Kidney epithelial cell (primary cell): ENCODE measurements at regions not wholly inside any gene's neighbourhood (a gene's known extent, or its start where the extent isn't known, plus 50 kb on each side); places are given as distances from the start of the nearest gene placed in this dataset.
"Not testable (repeated sequence)": the region's sequence is repeated elsewhere in the genome, so short reads cannot be mapped to it uniquely, and the experiment has no call there.

Experiments used
- DNase-seq: peaks from one replicate; pipeline ENCODE4 v3.0.0-alpha.2; 2010; ENCODE audit warnings: low read depth
- H3K27me3 ChIP-seq: 2 replicates; pipeline ENCODE4 v1.6.0; 2011; ENCODE audit warnings: low read length; ENCODE audit not compliant: control insufficient read depth, insufficient read depth
- H3K36me3 ChIP-seq: 2 replicates; pipeline ENCODE4 v1.5.1; 2011; ENCODE audit warnings: low read length; ENCODE audit not compliant: control insufficient read depth, insufficient read depth
- H3K4me3 ChIP-seq: 2 replicates; pipeline ENCODE4 v1.5.1; 2011; ENCODE audit warnings: low read depth, mild to moderate bottlenecking, control low read depth, low read length
- TF ChIP-seq, protein P1 (sequence below): IDR thresholded peaks from 2 replicates; pipeline ENCODE4 v1.5.1; 2011; ENCODE audit warnings: mild to moderate bottlenecking, moderate library complexity, low read length, control low read depth, inconsistent platforms; ENCODE audit not compliant: insufficient read depth, poor library complexity, severe bottlenecking

DNA sequence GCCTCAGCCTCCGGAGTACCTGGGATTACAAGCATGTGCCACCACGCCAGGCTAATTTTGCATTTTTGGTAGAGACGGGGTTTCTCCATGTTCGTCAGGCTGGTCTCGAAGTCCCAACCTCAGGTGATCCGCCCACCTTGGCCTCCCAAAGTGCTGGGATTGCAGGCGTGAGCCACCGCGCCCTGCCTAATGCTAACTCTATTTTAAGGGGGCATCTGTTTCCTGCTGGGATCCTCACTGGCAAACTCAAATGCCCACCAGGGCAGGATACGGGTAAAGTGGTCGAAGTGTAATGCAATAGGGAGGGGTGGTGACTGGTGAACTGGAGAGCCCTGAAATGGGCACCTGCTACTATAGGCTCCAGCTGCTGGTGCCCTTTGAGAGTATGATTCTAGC is 131.9 kb upstream of the ZNF217 start:
- TF ChIP-seq, protein P1, sequence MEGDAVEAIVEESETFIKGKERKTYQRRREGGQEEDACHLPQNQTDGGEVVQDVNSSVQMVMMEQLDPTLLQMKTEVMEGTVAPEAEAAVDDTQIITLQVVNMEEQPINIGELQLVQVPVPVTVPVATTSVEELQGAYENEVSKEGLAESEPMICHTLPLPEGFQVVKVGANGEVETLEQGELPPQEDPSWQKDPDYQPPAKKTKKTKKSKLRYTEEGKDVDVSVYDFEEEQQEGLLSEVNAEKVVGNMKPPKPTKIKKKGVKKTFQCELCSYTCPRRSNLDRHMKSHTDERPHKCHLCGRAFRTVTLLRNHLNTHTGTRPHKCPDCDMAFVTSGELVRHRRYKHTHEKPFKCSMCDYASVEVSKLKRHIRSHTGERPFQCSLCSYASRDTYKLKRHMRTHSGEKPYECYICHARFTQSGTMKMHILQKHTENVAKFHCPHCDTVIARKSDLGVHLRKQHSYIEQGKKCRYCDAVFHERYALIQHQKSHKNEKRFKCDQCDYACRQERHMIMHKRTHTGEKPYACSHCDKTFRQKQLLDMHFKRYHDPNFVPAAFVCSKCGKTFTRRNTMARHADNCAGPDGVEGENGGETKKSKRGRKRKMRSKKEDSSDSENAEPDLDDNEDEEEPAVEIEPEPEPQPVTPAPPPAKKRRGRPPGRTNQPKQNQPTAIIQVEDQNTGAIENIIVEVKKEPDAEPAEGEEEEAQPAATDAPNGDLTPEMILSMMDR, result no peak
- Histone ChIP-seq H3K36me3 (no peaks in the 10 kb centered on the region), H3K4me3 (no peak overlapping the region), H3K27me3 (no peaks in the 10 kb centered on the region)
- no peak for DNase-seq

DNA sequence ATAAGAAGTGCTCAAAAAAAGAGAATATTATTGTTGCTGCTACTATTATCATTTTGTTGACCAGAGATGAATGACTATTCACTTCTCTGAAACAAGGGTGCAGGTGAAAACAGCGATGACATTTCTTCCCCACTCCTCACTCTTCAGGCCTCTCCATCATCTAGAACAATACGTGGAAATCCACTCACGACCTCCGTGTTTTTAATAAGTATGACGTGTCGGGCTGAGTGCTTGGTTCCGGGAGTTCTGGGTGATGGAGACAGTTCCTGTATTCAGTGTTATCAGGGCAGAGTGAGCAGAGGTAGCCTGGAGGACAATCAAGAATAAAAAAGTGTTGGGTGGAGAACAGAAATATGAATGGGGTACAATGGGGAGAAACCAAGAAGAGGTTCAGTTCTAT is 130.0 kb upstream of the ZNF217 start:
- no peak for DNase-seq
- Histone ChIP-seq H3K27me3 (no peaks in the 10 kb centered on the region), H3K4me3 (no peak overlapping the region), H3K36me3 (no peaks in the 10 kb centered on the region)
- TF ChIP-seq, protein P1, result no peak

DNA sequence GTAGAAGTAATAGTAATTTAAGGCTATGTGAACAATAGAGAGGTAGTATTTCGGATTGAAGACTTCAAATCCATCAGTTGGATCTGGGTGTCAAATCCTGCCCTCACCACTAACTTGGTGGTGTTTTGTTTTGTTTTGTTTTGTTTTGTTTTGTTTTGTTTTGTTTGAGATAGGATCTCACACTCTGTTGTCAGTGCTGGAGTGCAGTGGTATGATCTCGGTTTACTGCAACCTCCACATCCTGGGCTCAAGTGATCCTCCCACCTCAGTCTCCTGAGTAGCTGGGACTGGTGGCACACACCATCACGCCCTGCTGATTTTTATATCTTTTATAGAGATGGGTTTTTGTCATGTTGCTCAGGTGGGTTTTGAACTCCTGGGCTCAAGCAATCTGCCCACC is 129.4 kb upstream of the ZNF217 start:
- no peaks in the 10 kb centered on the region for H3K36me3 ChIP-seq
- no peak for DNase-seq
- TF ChIP-seq, protein P1, result no peak
- no peaks in the 10 kb centered on the region for H3K27me3 ChIP-seq
- H3K4me3 ChIP-seq, result no peak overlapping the region

DNA sequence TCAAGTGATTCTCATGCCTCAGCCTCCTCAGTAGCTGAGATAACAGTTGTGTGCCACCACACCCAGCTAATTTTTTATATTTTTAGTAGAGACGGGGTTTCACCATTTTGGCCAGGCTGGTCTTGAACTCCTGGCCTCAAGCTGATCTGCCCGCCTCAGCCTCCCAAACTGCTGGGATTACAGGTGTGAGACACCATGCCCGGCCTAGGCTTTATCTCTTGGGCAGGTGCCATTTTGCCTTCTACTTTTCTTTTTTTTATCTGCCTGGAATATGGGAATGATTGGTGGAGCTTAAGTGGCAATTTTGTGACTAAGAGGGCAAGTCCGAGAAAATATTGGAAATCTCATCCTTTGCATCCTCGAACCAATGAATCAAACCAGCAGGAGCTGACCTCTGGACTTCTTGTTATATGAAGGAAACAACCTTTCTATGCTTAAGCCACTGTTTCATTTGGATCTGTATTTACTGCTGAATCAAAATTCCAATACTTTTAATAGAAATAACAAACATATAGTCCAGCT is 128.9 kb upstream of the ZNF217 start:
- Histone ChIP-seq H3K4me3 (no peak overlapping the region), H3K27me3 (no peaks in the 10 kb centered on the region), H3K36me3 (no peaks in the 10 kb centered on the region)
- DNase-seq, result no peak
- TF ChIP-seq, protein P1, result no peak

DNA sequence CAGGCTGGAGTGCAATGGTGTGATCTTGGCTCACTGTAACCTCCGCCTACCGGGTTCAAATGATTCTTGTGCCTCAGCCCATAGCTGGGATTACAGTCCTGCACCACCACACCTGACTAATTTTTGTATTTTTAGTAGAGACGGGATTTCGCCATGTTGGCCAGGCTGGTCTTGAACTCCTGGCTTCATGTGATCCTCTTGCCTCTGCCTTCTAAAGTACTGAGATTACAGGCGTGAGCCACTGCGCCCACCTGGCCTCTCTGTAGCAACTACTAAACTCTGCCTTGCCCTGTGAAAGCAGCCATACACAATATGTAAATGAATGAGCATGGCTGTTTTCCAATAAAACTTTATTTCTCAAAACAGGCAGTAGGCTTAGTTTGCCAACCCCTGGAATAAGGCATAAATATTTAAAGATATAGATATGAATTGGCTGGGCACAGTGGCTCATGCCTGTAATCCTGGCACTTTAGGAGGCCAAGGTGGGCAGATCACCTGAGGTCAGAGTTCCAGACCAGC is 127.9 kb upstream of the ZNF217 start:
- not testable (repeated sequence) for H3K4me3 ChIP-seq, DNase-seq, H3K27me3 ChIP-seq, H3K36me3 ChIP-seq

DNA sequence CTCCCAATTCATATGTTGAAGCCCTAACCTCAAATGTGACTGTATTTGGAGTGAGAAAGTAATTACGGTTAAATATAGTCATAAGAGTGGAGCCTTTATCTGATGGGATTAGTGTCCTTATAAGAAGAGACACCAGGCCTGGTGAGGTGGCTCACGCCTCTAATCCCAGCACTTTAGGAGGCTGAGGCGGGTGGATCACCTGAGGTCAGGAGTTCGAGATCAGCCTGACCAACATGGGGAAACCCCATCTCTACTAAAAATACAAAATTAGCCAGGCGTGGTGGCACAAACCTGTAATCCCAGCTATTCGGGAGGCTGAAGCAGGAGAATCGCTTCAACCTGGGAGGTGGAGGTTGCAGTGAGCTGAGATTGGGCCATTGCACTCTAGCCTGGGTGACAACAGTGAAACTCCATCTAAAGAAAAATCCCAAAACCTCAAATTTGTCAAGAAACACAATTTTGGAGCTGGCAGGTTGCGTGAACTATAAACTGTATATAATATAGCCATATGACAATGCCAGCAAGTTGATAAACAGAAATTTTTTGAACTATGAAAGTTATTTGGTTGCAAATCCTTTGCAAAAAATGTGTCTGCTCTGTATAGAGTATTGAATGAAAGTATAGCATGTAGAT is 125.6 kb upstream of the ZNF217 start:
- not testable (repeated sequence) for DNase-seq, H3K27me3 ChIP-seq, H3K4me3 ChIP-seq, H3K36me3 ChIP-seq
